Adrenal gland (tissue), 9 donors: ENCODE measurements at regions not wholly inside any gene's neighbourhood (a gene's known extent, or its start where the extent isn't known, plus 50 kb on each side); places are given as distances from the start of the nearest gene placed in this dataset.

ENCODE experiments used
- DNase-seq, 7 donors: peaks; one replicate each; pipeline ENCODE4 v3.0.0-alpha.2; 2019 to 2020
- H3K27ac ChIP-seq, 5 donors: fragments of 200-600 bp; sonication (generic) in 4 of 5; 1 replicate in 3 of 5; 2 replicates in 2 of 5; pipeline versions ENCODE4 v1.5.1 to v1.8.0; 2016 to 2020; ENCODE audit warnings: mild to moderate bottlenecking in 1 of 5
- H3K27me3 ChIP-seq: fragments of 200-600 bp; 2 replicates; pipeline ENCODE4 v1.8.0; 2021
- H3K36me3 ChIP-seq, 2 donors: fragments of 200-600 bp; replicated peaks in 1 of 2; 1 replicate in 1 of 2; 2 replicates in 1 of 2; pipeline versions ENCODE4 v1.5.1 to v1.8.0; 2018 to 2022
- H3K4me1 ChIP-seq, 2 donors: fragments of 200-600 bp; replicated peaks in 1 of 2; 1 replicate in 1 of 2; 2 replicates in 1 of 2; pipeline versions ENCODE4 v1.5.1 to v1.8.0; 2018 to 2021
- H3K4me3 ChIP-seq, 4 donors: fragments of 200-600 bp; sonication (generic) in 3 of 4; one replicate each; pipeline ENCODE4 v1.5.1; 2016 to 2018
- H3K9me3 ChIP-seq, 3 donors: fragments of 200-600 bp; sonication (generic) in 1 of 3; replicated peaks in 1 of 3; 1 replicate in 2 of 3; 2 replicates in 1 of 3; pipeline versions ENCODE4 v1.5.1 to v1.8.0; 2016 to 2021
- CTCF ChIP-seq, 6 experiments: fragments of 450-650 bp in 4 of 6; fragments of 200-600 bp in 2 of 6; sonication (generic) in 1 of 6; IDR thresholded peaks; 1 replicate in 5 of 6; 2 replicates in 1 of 6; pipeline versions ENCODE4 v1.5.1 to v1.8.0; 2016 to 2021; ENCODE audit warnings: antibody characterized with exemption in 6 of 6, mild to moderate bottlenecking in 2 of 6, moderate library complexity in 1 of 6
- POLR2A ChIP-seq, 2 donors: fragments of 450-650 bp; IDR thresholded peaks; one replicate each; pipeline ENCODE4 v1.6.1; 2017; ENCODE audit warnings: antibody characterized with exemption in 2 of 2, mild to moderate bottlenecking in 2 of 2, moderate library complexity in 1 of 2
- WGBS, 4 donors: extraction: QIAGEN DNeasy Blood & Tissue Kit in 2 of 4; methylation state at CpG; one replicate each; pipeline versions ENCODE4 v1.1.5 to v1.1.7; 2013 to 2017; 5-methylcytosine and 5-hydroxymethylcytosine counted together
- intact Hi-C, 2 donors: fragments of 100-400 bp; cut with DNase I; formaldehyde crosslinking; loops; one replicate each; pipeline versions ENCODE4 v1.14.1 to v1.15.0; 2022 to 2023
- donor health status: healthy with polysubstance abuse.
- donor health status: Bipolar disorder and iron deficiency.
- donor health status: DM: yes; HTN: yes; CAD: no.
- donor health status: DM: no; HTN: no; CAD: no.
- donor health status: DM: no; HTN: no; CAD: no.

GRCh38 chr1:67951014-67951413 is 99.4 kb downstream of the DIRAS3 start:
- peaks cover 0 to 10% of the 10 kb centered on the region in 2 donors for H3K4me1 ChIP-seq
- H3K27ac ChIP-seq, result no peak overlapping the region
- intact Hi-C loops, result no loop called here
- no peak overlapping the region for H3K4me3 ChIP-seq
- no peaks in the 10 kb centered on the region for H3K36me3 ChIP-seq
- no peak for DNase-seq
- H3K9me3 ChIP-seq, result no peaks in the 10 kb centered on the region
- TF ChIP-seq POLR2A (IDR thresholded peaks at IDR 0.05), result no peak
- TF ChIP-seq CTCF (IDR thresholded peaks at IDR 0.05), result no peak
- 91 to 97% (median 94%) methylated on average over 1 of the region's 1 CpG for WGBS, 4 donors
- no peaks in the 10 kb centered on the region for H3K27me3 ChIP-seq

- intact Hi-C loops, result no loop called here
- Histone ChIP-seq H3K4me1 (peaks cover 0 to 13% of the 10 kb centered on the region in 2 donors), H3K27ac (no peak overlapping the region), H3K27me3 (no peaks in the 10 kb centered on the region), H3K4me3 (no peak overlapping the region), H3K9me3 (no peaks in the 10 kb centered on the region), H3K36me3 (no peaks in the 10 kb centered on the region)
- TF ChIP-seq POLR2A (IDR thresholded peaks at IDR 0.05) (no peak), CTCF (IDR thresholded peaks at IDR 0.05) (no peak)
- 75 to 84% (median 82%) methylated on average over 4 of the region's 4 CpGs for WGBS, 4 donors
- DNase-seq, result no peak
Measured at GRCh38 chr1:67948151-67949080, 102.0 kb downstream of the DIRAS3 start.

GRCh38 chr1:67947114-67947513 is 103.3 kb downstream of the DIRAS3 start:
- TF ChIP-seq POLR2A (IDR thresholded peaks at IDR 0.05), result no peak
- TF ChIP-seq CTCF (IDR thresholded peaks at IDR 0.05), result no peak
- intact Hi-C loops, result no loop called here
- H3K36me3 ChIP-seq, result no peaks in the 10 kb centered on the region
- DNase-seq, result no peak
- H3K4me3 ChIP-seq, result no peak overlapping the region
- no peaks in the 10 kb centered on the region for H3K27me3 ChIP-seq
- WGBS, 4 donors, result 74 to 90% (median 82%) methylated on average over 6 to 7 of the region's 7 CpGs
- H3K4me1 ChIP-seq, result peaks cover 0 to 7% of the 10 kb centered on the region in 2 donors
- no peak overlapping the region for H3K27ac ChIP-seq
- H3K9me3 ChIP-seq, result no peaks in the 10 kb centered on the region

- no peaks in the 10 kb centered on the region for H3K9me3 ChIP-seq
- peak overlapping the region in 2 of 5 donors; percentile 10 to 50 for H3K27ac ChIP-seq
- H3K4me3 ChIP-seq, result no peak overlapping the region
- WGBS, 4 donors, result 43 to 60% (median 50%) methylated on average over 7 of the region's 7 CpGs
- H3K4me1 ChIP-seq, result peaks cover 0 to 7% of the 10 kb centered on the region in 2 donors
- TF ChIP-seq CTCF (IDR thresholded peaks at IDR 0.05) (no peak), POLR2A (IDR thresholded peaks at IDR 0.05) (no peak)
- intact Hi-C loops, result no loop called here
- peak in 6 of 7 donors; percentile 28 to 77 (median 42) for DNase-seq
- H3K27me3 ChIP-seq, result no peaks in the 10 kb centered on the region
- H3K36me3 ChIP-seq, result no peaks in the 10 kb centered on the region
Measured at GRCh38 chr1:67945733-67946374, 104.6 kb downstream of the DIRAS3 start.
